DOHH2 (cell line): ENCODE measurements at regions not wholly inside any gene's neighbourhood (a gene's known extent, or its start where the extent isn't known, plus 50 kb on each side); places are given as distances from the start of the nearest gene placed in this dataset.

ENCODE experiments used
- EZH2phosphoT487 ChIP-seq: fragments of 200-600 bp; sonication (generic); IDR thresholded peaks from 2 replicates; pipeline ENCODE4 v1.6.1; 2017; ENCODE audit warnings: borderline replicate concordance, mild to moderate bottlenecking, antibody characterized with exemption, low read length, moderate library complexity, mixed read lengths
- TF ChIP-seq, protein P1 (sequence below): fragments of 200-600 bp; sonication (generic); IDR thresholded peaks from one replicate; pipeline ENCODE4 v1.5.1; 2014; ENCODE audit warnings: antibody characterized with exemption, mild to moderate bottlenecking, low read depth, low read length; ENCODE audit not compliant: poor library complexity, severe bottlenecking

DNA sequence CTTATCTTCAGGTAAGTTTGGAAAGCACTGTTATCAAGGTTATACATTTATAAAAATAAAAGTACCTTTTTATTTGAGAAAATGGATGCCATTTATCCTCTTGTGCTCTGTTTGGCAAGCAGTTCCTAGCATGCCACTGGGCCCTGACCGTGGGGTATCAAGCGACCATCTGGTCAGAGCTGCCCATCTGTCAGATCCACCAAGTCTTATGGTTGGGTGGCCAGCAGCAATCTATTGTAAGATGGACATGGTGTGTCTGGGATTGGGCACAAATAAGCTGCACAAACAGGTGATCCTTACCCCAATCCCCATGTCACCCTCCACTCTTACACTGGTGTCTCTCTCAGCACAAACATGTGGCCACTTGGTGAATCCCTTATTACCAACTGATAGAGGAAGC, 178.5 kb downstream of the DLEU7 start:
- TF ChIP-seq, protein P1, sequence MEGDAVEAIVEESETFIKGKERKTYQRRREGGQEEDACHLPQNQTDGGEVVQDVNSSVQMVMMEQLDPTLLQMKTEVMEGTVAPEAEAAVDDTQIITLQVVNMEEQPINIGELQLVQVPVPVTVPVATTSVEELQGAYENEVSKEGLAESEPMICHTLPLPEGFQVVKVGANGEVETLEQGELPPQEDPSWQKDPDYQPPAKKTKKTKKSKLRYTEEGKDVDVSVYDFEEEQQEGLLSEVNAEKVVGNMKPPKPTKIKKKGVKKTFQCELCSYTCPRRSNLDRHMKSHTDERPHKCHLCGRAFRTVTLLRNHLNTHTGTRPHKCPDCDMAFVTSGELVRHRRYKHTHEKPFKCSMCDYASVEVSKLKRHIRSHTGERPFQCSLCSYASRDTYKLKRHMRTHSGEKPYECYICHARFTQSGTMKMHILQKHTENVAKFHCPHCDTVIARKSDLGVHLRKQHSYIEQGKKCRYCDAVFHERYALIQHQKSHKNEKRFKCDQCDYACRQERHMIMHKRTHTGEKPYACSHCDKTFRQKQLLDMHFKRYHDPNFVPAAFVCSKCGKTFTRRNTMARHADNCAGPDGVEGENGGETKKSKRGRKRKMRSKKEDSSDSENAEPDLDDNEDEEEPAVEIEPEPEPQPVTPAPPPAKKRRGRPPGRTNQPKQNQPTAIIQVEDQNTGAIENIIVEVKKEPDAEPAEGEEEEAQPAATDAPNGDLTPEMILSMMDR = no peak
- TF ChIP-seq EZH2phosphoT487 = no peak
